ENCODE measurements at regions not wholly inside any gene's neighbourhood (a gene's known extent, or its start where the extent isn't known, plus 50 kb on each side); places are given as distances from the start of the nearest gene placed in this dataset.
"Not testable (repeated sequence)": the region's sequence is repeated elsewhere in the genome, so short reads cannot be mapped to it uniquely, and the experiment has no call there.

GRCh38 chr2:87318814-87319491 lies 297.3 kb upstream of the PLGLB1 start:
- not testable (repeated sequence) for DNase-seq

GRCh38 chr2:87319705-87320104 lies 298.1 kb upstream of the PLGLB1 start:
- not testable (repeated sequence) for DNase-seq

GRCh38 chr2:87321201-87321600 lies 299.6 kb upstream of the PLGLB1 start:
- not testable (repeated sequence) for DNase-seq

GRCh38 chr2:87324335-87325041 lies 302.8 kb upstream of the PLGLB1 start:
- not testable (repeated sequence) for DNase-seq

- DNase-seq: not testable (repeated sequence)
Measured at GRCh38 chr2:87325042-87325910, 303.6 kb upstream of the PLGLB1 start.

GRCh38 chr2:87325911-87326294 lies 304.3 kb upstream of the PLGLB1 start:
- DNase-seq: not testable (repeated sequence)

- DNase-seq: not testable (repeated sequence)
Measured at GRCh38 chr2:87326754-87327153, 305.1 kb upstream of the PLGLB1 start.

- DNase-seq: not testable (repeated sequence)
Measured at GRCh38 chr2:87327648-87328371, 306.2 kb upstream of the PLGLB1 start.

- not testable (repeated sequence) for DNase-seq
Measured at GRCh38 chr2:87329529-87329928, 307.9 kb upstream of the PLGLB1 start.

- not testable (repeated sequence) for DNase-seq
Measured at GRCh38 chr2:87330486-87330885, 308.8 kb upstream of the PLGLB1 start.

- DNase-seq: not testable (repeated sequence)
Measured at GRCh38 chr2:87331940-87332583, 310.4 kb upstream of the PLGLB1 start.

- DNase-seq: not testable (repeated sequence)
Measured at GRCh38 chr2:87334888-87335287, 313.2 kb upstream of the PLGLB1 start.

- DNase-seq: not testable (repeated sequence)
Measured at GRCh38 chr2:87338998-87339397, 317.4 kb upstream of the PLGLB1 start.

- DNase-seq: peak; percentile 46
Measured at GRCh38 chr2:87341601-87342014, 320.0 kb upstream of the PLGLB1 start.

GRCh38 chr2:87342175-87342574 lies 320.5 kb upstream of the PLGLB1 start:
- DNase-seq: not testable (repeated sequence)

- DNase-seq: not testable (repeated sequence)
Measured at GRCh38 chr2:87343347-87343746, 321.7 kb upstream of the PLGLB1 start.

GRCh38 chr2:87345283-87345682 lies 323.6 kb upstream of the PLGLB1 start:
- not testable (repeated sequence) for DNase-seq

GRCh38 chr2:87348556-87348955 lies 326.9 kb upstream of the PLGLB1 start:
- DNase-seq: not testable (repeated sequence)

GRCh38 chr2:87349006-87349405 lies 327.4 kb upstream of the PLGLB1 start:
- not testable (repeated sequence) for DNase-seq

GRCh38 chr2:87352178-87352934 lies 330.7 kb upstream of the PLGLB1 start:
- not testable (repeated sequence) for DNase-seq

GRCh38 chr2:87353408-87353807 lies 331.8 kb upstream of the PLGLB1 start:
- not testable (repeated sequence) for DNase-seq
